Inflammatory macrophage (primary cell): ENCODE measurements at regions not wholly inside any gene's neighbourhood (a gene's known extent, or its start where the extent isn't known, plus 50 kb on each side); places are given as distances from the start of the nearest gene placed in this dataset.
A peak's percentile ranks its signal among the peaks of the same experiment; 100 is the strongest.
"Not testable (repeated sequence)": the region's sequence is repeated elsewhere in the genome, so short reads cannot be mapped to it uniquely, and the experiment has no call there.

ENCODE experiments used
- DNase-seq, 2 donors: peaks; one replicate each; pipeline ENCODE4 v3.0.0-alpha.2; 2020 to 2022

GRCh38 chr2:91659189-91659916 lies 2967.9 kb downstream of the RPIA start:
- DNase-seq = not testable (repeated sequence)

GRCh38 chr2:91659917-91660275 lies 2968.4 kb downstream of the RPIA start:
- DNase-seq = peak; percentile 0 to 2

GRCh38 chr2:91667341-91667740 lies 2975.9 kb downstream of the RPIA start:
- not testable (repeated sequence) for DNase-seq

- not testable (repeated sequence) for DNase-seq
Observed at GRCh38 chr2:91685541-91685940, 2994.1 kb downstream of the RPIA start.

- DNase-seq = not testable (repeated sequence)
Observed at GRCh38 chr2:91686046-91686445, 2994.6 kb downstream of the RPIA start.
